PC-3 (cell line): ENCODE measurements at regions not wholly inside any gene's neighbourhood (a gene's known extent, or its start where the extent isn't known, plus 50 kb on each side); places are given as distances from the start of the nearest gene placed in this dataset.

Experiments used
- ATAC-seq: fragments of 200-7000 bp; cut with Tn5 transposase; 2 replicates; pipeline ENCODE4 v1.9.1; 2020; ENCODE audit warnings: mild to moderate bottlenecking, moderate library complexity
- BruUV-seq: library from RNA; stranded (reverse); fragments of 400-500 nt; replicated peaks from 2 replicates; lab custom pipeline; 2021; lab: Mats Ljungman, UMichigan
- CTCF ChIA-PET: fragments of 300-600 bp; sonication (Branson Sonifier 250); formaldehyde crosslinking; loops from one replicate; lab custom pipeline; 2022; ENCODE audit warnings: antibody characterized with exemption; lab: Charles Lee
- POLR2A ChIA-PET: fragments of 300-600 bp; sonication (Branson Sonifier 250); formaldehyde crosslinking; loops from one replicate; lab custom pipeline; 2022; ENCODE audit warnings: antibody characterized with exemption; ENCODE audit not compliant: unreplicated experiment; lab: Charles Lee
- DNase-seq: peaks from one replicate; pipeline ENCODE4 v3.0.0-alpha.2; 2015
- H2AFZ ChIP-seq: fragments of 300-600 bp; sonication (generic); 2 replicates; pipeline ENCODE4 v1.6.0; 2016; ENCODE audit warnings: antibody characterized with exemption, low read length
- H3F3A ChIP-seq: fragments of 300-600 bp; sonication (generic); one replicate; pipeline ENCODE4 v1.6.0; 2017; ENCODE audit warnings: antibody characterized with exemption, low read length, control low read depth, mild to moderate bottlenecking; ENCODE audit not compliant: unreplicated experiment
- H3K27ac ChIP-seq: fragments of 300-600 bp; sonication (generic); 2 replicates; pipeline ENCODE4 v1.5.1; 2016; ENCODE audit warnings: mild to moderate bottlenecking, low read length
- H3K27me3 ChIP-seq: fragments of 300-600 bp; sonication (generic); 2 replicates; pipeline ENCODE4 v1.6.1; 2016; ENCODE audit warnings: low read length, mixed read lengths
- H3K36me3 ChIP-seq: fragments of 300-600 bp; sonication (generic); 2 replicates; pipeline ENCODE4 v1.6.1; 2016; ENCODE audit warnings: low read depth, mixed run types, low read length, mixed read lengths
- H3K4me1 ChIP-seq: fragments of 300-600 bp; sonication (generic); 2 replicates; pipeline ENCODE4 v1.5.1; 2016; ENCODE audit warnings: low read length; ENCODE audit not compliant: insufficient read depth
- H3K4me2 ChIP-seq: fragments of 300-600 bp; sonication (generic); 2 replicates; pipeline ENCODE4 v1.6.0; 2016; ENCODE audit warnings: low read length
- H3K4me3 ChIP-seq: fragments of 300-600 bp; sonication (generic); 2 replicates; pipeline ENCODE4 v1.5.1; 2016; ENCODE audit warnings: mild to moderate bottlenecking, low read length, mixed read lengths
- H3K79me2 ChIP-seq: fragments of 300-600 bp; sonication (generic); 2 replicates; pipeline ENCODE4 v1.6.1; 2017; ENCODE audit warnings: low read length, mixed read lengths
- H3K9ac ChIP-seq: fragments of 300-600 bp; sonication (generic); 2 replicates; pipeline ENCODE4 v1.6.0; 2016; ENCODE audit warnings: mild to moderate bottlenecking, low read length
- H3K9me2 ChIP-seq: fragments of 300-600 bp; sonication (generic); replicated peaks from 2 replicates; pipeline ENCODE4 v1.6.1; 2016; ENCODE audit warnings: mixed run types, low read length, mixed read lengths
- H3K9me3 ChIP-seq: fragments of 300-600 bp; sonication (generic); 2 replicates; pipeline ENCODE4 v1.6.1; 2016; ENCODE audit warnings: low read length, mixed read lengths
- H4K20me1 ChIP-seq: fragments of 300-600 bp; sonication (generic); 2 replicates; pipeline ENCODE4 v1.6.1; 2016; ENCODE audit warnings: low read length, mixed read lengths
- EZH2 ChIP-seq: fragments of 300-600 bp; sonication (generic); IDR thresholded peaks from one replicate; pipeline ENCODE4 v1.6.1; 2017; ENCODE audit warnings: antibody characterized with exemption, mild to moderate bottlenecking, low read length; ENCODE audit not compliant: unreplicated experiment
- EZH2phosphoT487 ChIP-seq: fragments of 300-600 bp; sonication (generic); IDR thresholded peaks from 2 replicates; pipeline ENCODE4 v1.6.1; 2018; ENCODE audit warnings: mild to moderate bottlenecking, antibody characterized with exemption, low read length, borderline replicate concordance
- intact Hi-C: fragments of 100-400 bp; cut with micrococcal nuclease; formaldehyde crosslinking; loops from 2 replicates; pipeline ENCODE4 v1.9.0; 2023
- TF ChIP-seq, protein P1 (sequence below): fragments of 300-600 bp; sonication (generic); conservative IDR thresholded peaks from 2 replicates; pipeline ENCODE4 v1.5.1; 2017; ENCODE audit warnings: antibody characterized with exemption, low read depth, mild to moderate bottlenecking, low read length

DNA sequence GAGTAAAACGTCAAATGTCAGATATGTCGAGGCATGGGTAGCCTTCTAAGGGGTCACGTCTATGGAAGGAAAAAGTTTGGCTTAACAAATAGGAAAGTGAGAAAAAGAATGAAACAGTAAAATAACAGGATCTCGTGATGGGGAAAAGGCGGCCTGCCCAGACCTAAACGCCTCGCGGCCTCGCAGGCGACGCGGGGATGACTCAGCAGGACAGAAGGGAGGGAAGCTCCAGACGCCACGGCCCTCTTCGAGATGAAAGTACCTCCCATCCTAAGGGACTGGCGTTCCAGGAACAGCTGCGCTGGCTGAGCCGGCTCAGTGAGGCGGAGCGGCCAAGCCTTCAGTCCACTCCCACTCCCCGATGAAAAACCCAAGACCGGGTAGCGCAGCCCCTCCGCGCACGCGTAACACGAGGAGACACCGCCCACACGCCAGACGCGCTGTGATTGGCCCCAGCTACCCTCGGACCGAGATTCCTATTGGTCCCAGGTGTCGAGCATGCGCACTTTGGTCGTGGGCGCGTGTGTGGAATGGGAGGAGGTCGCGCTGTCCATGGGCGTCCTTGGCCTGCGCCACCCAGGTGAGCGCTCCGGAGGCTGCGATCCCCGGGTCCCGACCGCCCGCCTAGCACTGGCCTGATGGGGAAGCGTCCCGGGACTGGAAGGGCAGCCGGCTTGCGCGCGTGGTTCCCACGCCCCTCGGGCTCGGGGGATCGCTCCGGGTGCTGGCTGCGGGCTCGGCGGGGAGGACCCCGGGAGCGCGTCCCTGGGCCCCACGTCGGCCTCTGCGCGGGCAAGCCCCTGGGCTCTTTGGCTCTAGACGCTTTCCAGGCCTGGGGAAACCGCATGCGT is 588.5 kb downstream of the MTRR start:
- Histone ChIP-seq H3K4me3 (no peak overlapping the region), H3K9me3 (no peaks in the 10 kb centered on the region), H3K79me2 (no peaks in the 10 kb centered on the region), H3K4me1 (peaks cover 8% of the 10 kb centered on the region), H3K9me2 (no peaks in the 10 kb centered on the region), H3K4me2 (no peak overlapping the region), H3K9ac (no peak overlapping the region), H3K27ac (no peak overlapping the region), H3K36me3 (no peaks in the 10 kb centered on the region), H4K20me1 (no peaks in the 10 kb centered on the region), H3K27me3 (no peaks in the 10 kb centered on the region), H2AFZ (no peak overlapping the region), H3F3A (no peaks in the 10 kb centered on the region)
- intact Hi-C loops = no loop called here
- ATAC-seq (no peak), DNase-seq (no peak)
- TF ChIP-seq, protein P1, sequence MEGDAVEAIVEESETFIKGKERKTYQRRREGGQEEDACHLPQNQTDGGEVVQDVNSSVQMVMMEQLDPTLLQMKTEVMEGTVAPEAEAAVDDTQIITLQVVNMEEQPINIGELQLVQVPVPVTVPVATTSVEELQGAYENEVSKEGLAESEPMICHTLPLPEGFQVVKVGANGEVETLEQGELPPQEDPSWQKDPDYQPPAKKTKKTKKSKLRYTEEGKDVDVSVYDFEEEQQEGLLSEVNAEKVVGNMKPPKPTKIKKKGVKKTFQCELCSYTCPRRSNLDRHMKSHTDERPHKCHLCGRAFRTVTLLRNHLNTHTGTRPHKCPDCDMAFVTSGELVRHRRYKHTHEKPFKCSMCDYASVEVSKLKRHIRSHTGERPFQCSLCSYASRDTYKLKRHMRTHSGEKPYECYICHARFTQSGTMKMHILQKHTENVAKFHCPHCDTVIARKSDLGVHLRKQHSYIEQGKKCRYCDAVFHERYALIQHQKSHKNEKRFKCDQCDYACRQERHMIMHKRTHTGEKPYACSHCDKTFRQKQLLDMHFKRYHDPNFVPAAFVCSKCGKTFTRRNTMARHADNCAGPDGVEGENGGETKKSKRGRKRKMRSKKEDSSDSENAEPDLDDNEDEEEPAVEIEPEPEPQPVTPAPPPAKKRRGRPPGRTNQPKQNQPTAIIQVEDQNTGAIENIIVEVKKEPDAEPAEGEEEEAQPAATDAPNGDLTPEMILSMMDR = no peak
- TF ChIP-seq EZH2 = no peak
- TF ChIP-seq EZH2phosphoT487 = no peak
- no TSS peak for BruUV-seq
- ChIA-PET CTCF (no interaction called here), POLR2A (no interaction called here)

DNA sequence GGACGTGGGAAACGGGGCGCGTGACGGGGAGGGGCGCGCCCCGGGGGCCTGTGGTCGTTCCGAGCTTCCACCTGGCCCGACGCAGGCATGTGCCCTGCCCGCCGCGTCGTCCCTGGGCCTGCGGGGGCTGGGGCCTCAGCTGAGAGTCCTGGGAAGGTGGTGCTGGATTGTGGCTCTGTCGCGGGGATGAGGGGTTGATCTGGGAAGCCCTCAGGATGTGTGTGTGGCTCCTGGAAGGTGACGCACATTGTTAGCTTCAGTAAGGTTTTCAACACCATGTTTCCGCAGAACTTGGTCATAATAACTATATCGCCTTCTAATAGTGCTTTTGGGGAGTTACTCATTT is 589.1 kb downstream of the MTRR start:
- TF ChIP-seq EZH2 = no peak
- no peak for TF ChIP-seq EZH2phosphoT487
- TF ChIP-seq, protein P1 = no peak
- H3K9me3 ChIP-seq = no peaks in the 10 kb centered on the region

DNA sequence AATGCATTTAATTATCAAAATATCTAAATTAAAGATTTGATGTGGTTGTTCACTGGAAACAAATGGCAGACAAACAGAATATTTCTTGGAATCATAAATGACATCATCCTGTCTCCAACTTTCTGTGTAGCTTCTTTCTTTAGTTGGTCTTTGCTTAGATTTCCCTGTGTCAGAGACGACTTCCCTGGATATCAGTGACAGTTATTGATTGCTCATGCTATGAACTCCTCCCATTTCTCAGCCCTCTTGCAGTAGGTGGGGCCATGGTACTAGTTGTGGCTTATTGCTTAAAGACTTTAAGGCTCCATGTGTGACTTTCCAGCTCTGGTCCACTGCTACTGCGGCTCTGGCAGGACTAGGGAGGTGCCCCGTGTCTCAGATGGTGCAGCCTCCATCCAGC is 592.6 kb downstream of the MTRR start:
- no TSS peak for BruUV-seq
- H3K4me2 ChIP-seq = no peak overlapping the region
- no peak overlapping the region for H3K27ac ChIP-seq
- peak; percentile 29 for DNase-seq
- intact Hi-C loops = loop anchor here (10.0 kb wide), 1 partner anchor 117 kb away; no protein-coding TSS in a partner anchor
- no peaks in the 10 kb centered on the region for H3F3A ChIP-seq
- no peaks in the 10 kb centered on the region for H3K36me3 ChIP-seq
- H3K27me3 ChIP-seq = no peaks in the 10 kb centered on the region
- ATAC-seq = no peak; the same call in 1 of the 2 replicates
- CTCF ChIA-PET = no interaction called here
- H2AFZ ChIP-seq = peak overlapping the region; percentile 47; the same call in 1 of the 2 replicates
- no peaks in the 10 kb centered on the region for H3K79me2 ChIP-seq
- no peaks in the 10 kb centered on the region for H3K9me3 ChIP-seq
- no peaks in the 10 kb centered on the region for H4K20me1 ChIP-seq
- H3K9me2 ChIP-seq = no peaks in the 10 kb centered on the region
- POLR2A ChIA-PET = no interaction called here
- no peak overlapping the region for H3K9ac ChIP-seq
- H3K4me1 ChIP-seq = peaks cover 16% of the 10 kb centered on the region
- TF ChIP-seq EZH2phosphoT487 = no peak
- TF ChIP-seq EZH2 = no peak
- TF ChIP-seq, protein P1 = no peak
- H3K4me3 ChIP-seq = no peak overlapping the region

More for the DNA sequence above, 589.1 kb downstream of the MTRR start:
- CTCF ChIA-PET = no interaction called here
- Histone ChIP-seq H3K9ac (no peak overlapping the region), H3K27ac (no peak overlapping the region), H3K27me3 (no peaks in the 10 kb centered on the region), H3K4me2 (no peak overlapping the region), H2AFZ (no peak overlapping the region), H3K36me3 (no peaks in the 10 kb centered on the region), H3F3A (no peaks in the 10 kb centered on the region), H3K79me2 (no peaks in the 10 kb centered on the region), H4K20me1 (no peaks in the 10 kb centered on the region), H3K4me3 (no peak overlapping the region), H3K4me1 (peaks cover 14% of the 10 kb centered on the region), H3K9me2 (no peaks in the 10 kb centered on the region)
- ATAC-seq = no peak
- BruUV-seq = no TSS peak
- DNase-seq = no peak
- POLR2A ChIA-PET = no interaction called here
- intact Hi-C loops = no loop called here
